ENCODE measurements at regions not wholly inside any gene's neighbourhood (a gene's known extent, or its start where the extent isn't known, plus 50 kb on each side); places are given as distances from the start of the nearest gene placed in this dataset.

DNA sequence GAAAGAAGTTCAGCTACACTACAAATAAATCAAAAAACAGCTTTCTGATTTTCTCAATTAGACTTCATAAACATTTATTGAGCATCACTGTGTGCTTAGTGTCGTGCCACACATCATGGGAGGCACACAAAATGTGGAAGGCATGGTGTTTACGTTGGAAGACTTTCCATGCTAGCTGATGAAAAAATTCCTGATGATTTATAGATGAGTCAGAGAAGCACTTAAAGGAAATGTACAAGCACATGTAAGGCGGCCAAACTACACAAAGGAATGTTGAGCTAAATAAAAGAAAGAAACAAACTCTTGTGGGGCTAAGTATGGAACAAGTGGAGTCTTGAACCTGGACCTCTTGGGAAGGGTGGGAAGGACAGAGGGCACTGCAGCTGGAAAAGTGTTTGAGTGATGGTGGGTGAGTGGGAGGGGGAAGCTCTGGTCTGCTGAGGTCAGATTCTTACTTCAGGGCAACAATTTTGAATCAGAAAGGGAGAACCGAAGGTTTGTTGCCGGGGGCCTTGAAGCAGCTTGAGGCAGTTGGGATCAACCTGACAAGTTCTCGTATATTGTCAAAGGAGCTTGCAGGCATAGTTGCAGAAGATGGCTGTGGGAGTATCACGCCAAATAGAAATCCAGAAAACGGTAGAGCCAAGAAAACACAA is 66.9 kb downstream of the FOXB1 start:
- Histone ChIP-seq H3K27me3 (replicated peaks; ENCODE audit: insufficient read depth) (no peaks in the 10 kb centered on the region), H3K36me3 (no peaks in the 10 kb centered on the region), H3K9me3 (peaks cover 4% of the 10 kb centered on the region), H3K27ac (no peak overlapping the region), H3K4me1 (ENCODE audit: control insufficient read depth in 1 of 2, low read depth in 2 of 2) (no peaks in the 10 kb centered on the region), H3K4me3 (no peak overlapping the region)
- DNase-seq (ENCODE audit: low spot score) = no peak
- TF ChIP-seq, protein P1, sequence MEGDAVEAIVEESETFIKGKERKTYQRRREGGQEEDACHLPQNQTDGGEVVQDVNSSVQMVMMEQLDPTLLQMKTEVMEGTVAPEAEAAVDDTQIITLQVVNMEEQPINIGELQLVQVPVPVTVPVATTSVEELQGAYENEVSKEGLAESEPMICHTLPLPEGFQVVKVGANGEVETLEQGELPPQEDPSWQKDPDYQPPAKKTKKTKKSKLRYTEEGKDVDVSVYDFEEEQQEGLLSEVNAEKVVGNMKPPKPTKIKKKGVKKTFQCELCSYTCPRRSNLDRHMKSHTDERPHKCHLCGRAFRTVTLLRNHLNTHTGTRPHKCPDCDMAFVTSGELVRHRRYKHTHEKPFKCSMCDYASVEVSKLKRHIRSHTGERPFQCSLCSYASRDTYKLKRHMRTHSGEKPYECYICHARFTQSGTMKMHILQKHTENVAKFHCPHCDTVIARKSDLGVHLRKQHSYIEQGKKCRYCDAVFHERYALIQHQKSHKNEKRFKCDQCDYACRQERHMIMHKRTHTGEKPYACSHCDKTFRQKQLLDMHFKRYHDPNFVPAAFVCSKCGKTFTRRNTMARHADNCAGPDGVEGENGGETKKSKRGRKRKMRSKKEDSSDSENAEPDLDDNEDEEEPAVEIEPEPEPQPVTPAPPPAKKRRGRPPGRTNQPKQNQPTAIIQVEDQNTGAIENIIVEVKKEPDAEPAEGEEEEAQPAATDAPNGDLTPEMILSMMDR (IDR thresholded peaks at IDR 0.05) = no peak
- ATAC-seq (ENCODE audit: insufficient number of reproducible peaks, low FRiP score, low read depth) = no peak

DNA sequence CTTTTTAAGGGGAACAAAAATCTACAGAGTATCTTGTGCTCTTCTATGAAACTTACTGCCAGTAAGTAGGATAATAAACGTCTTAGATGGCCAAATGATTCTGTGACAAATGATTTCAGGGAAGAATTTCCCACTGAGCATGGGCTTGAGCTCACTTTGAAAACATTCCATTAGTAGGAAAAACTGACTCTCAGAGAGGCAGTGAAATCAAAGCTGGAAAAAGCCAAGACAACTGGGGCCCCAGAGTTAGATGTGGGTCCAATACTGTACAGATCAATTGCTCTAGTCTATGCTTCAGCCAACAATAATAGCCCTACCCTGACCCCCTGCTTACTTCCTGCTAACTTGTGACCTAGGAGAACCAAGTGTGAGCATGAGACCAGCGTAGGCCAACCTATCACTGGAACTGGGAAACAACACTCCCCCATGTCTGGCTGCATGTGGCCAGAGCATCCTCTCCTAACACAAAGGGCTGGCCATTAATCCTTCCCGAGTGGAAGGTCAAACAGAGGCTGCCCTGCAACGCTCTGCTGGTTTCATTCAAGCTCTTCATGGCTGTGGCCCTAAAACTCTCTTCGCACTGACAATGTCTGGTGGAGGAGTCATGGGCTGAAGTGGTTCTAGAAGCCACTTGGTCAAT is 68.8 kb downstream of the FOXB1 start:
- H3K4me1 ChIP-seq (ENCODE audit: control insufficient read depth in 1 of 2, low read depth in 2 of 2) = no peaks in the 10 kb centered on the region
- TF ChIP-seq, protein P1 (IDR thresholded peaks at IDR 0.05) = no peak
- ATAC-seq (ENCODE audit: insufficient number of reproducible peaks, low FRiP score, low read depth) (no peak), DNase-seq (ENCODE audit: low spot score) (no peak)
- no peak overlapping the region for H3K4me3 ChIP-seq
- peaks cover 4% of the 10 kb centered on the region for H3K9me3 ChIP-seq
- H3K27me3 ChIP-seq (replicated peaks; ENCODE audit: insufficient read depth) = no peaks in the 10 kb centered on the region
- no peak overlapping the region for H3K27ac ChIP-seq
- H3K36me3 ChIP-seq = no peaks in the 10 kb centered on the region

DNA sequence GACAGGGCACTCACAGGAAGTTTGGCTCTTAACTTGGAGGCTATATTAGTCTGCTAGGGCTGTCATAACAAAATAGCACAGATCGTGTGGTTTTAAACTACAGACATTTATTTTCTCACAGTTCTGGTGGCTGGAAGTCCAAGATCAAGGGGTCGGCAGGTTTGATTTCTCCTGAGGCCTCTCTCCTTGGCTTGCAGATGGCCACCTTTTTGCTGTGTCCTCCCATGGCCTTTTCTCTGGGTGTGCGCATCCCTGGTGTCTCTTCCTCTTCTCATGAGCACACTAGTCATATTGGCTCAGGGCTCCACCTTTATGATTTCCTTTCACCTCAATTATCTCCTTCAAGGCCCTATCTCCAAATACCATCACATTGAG is 69.3 kb downstream of the FOXB1 start:
- Histone ChIP-seq H3K27ac (no peak overlapping the region), H3K9me3 (peaks cover 4% of the 10 kb centered on the region), H3K27me3 (replicated peaks; ENCODE audit: insufficient read depth) (no peaks in the 10 kb centered on the region), H3K4me1 (ENCODE audit: control insufficient read depth in 1 of 2, low read depth in 2 of 2) (no peaks in the 10 kb centered on the region), H3K36me3 (no peaks in the 10 kb centered on the region), H3K4me3 (no peak overlapping the region)
- TF ChIP-seq, protein P1 (IDR thresholded peaks at IDR 0.05) = no peak
- ATAC-seq (ENCODE audit: insufficient number of reproducible peaks, low FRiP score, low read depth) (no peak), DNase-seq (ENCODE audit: low spot score) (no peak)

DNA sequence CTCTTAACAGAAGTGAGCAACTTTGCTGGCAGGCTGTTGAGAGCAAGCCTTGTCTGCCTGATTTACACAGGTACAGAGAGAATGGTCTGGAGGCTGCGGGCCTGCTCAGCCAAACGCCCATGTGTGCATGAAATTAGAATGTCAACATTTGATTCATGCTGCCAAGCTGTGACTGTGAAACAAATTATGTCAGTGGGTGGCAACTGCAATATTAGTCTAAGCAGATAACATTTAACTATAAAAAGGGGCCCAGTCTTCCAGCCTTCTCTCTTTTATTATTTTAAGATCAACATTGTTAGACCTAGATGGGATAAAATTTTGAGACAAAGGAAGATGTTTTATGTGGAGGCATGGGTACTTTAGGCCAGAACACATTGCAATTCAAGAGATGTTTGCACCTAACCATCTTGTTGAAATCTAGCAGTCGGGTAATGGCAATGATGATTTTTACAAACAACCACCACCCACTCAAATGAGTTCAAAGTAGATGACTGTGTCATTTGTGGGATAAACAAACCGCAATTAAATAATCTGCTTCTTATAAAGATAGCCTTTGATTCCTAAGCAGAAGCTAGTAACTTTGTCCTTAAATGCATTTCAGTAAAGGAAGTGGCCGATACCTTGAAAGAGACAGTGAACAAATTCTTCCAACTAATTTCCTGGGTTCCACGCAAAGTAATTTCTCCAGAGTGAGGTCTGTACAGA is 70.2 kb downstream of the FOXB1 start:
- H3K4me3 ChIP-seq = no peak overlapping the region
- H3K4me1 ChIP-seq (ENCODE audit: control insufficient read depth in 1 of 2, low read depth in 2 of 2) = no peaks in the 10 kb centered on the region
- ATAC-seq (ENCODE audit: insufficient number of reproducible peaks, low FRiP score, low read depth) (no peak), DNase-seq (ENCODE audit: low spot score) (no peak)
- H3K9me3 ChIP-seq = peaks cover 4% of the 10 kb centered on the region
- TF ChIP-seq, protein P1 (IDR thresholded peaks at IDR 0.05) = no peak
- no peak overlapping the region for H3K27ac ChIP-seq
- no peaks in the 10 kb centered on the region for H3K27me3 ChIP-seq (replicated peaks; ENCODE audit: insufficient read depth)
- H3K36me3 ChIP-seq = no peaks in the 10 kb centered on the region

DNA sequence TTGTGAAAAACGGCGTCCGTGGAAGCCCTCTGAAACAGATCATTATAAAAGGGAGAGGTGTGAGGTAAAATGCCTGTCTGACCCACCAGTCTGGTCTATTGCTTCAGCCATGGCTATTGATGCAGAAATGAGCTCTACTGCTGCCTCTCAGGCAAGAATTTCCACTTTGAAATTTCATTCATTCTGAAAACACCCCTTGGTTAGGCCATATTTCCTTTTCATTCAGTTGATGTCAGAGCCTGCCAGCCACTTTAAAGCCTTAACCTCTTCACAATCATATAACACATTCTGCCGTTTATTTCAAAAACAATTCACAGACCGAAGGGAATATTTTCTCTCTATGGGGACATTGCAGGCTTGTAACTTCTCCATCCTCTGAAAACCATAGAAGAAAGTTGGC is 71.9 kb downstream of the FOXB1 start:
- TF ChIP-seq, protein P1 (IDR thresholded peaks at IDR 0.05) = no peak
- Histone ChIP-seq H3K4me3 (no peak overlapping the region), H3K27ac (no peak overlapping the region), H3K9me3 (peaks cover 4% of the 10 kb centered on the region), H3K4me1 (ENCODE audit: control insufficient read depth in 1 of 2, low read depth in 2 of 2) (no peaks in the 10 kb centered on the region), H3K27me3 (replicated peaks; ENCODE audit: insufficient read depth) (no peaks in the 10 kb centered on the region), H3K36me3 (no peaks in the 10 kb centered on the region)
- DNase-seq (ENCODE audit: low spot score) (no peak), ATAC-seq (ENCODE audit: insufficient number of reproducible peaks, low FRiP score, low read depth) (no peak)
